ENCODE measurements at regions not wholly inside any gene's neighbourhood (a gene's known extent, or its start where the extent isn't known, plus 50 kb on each side); places are given as distances from the start of the nearest gene placed in this dataset.
"Not testable (repeated sequence)": the region's sequence is repeated elsewhere in the genome, so short reads cannot be mapped to it uniquely, and the experiment has no call there.

- in situ Hi-C loops (cut with MboI; ENCODE audit: low sequenced_read_pairs in 4 of 4): no loop called here
- Histone ChIP-seq H3K36me3 (no peaks in the 10 kb centered on the region), H3K27me3 (no peaks in the 10 kb centered on the region), H3K9me3 (no peaks in the 10 kb centered on the region), H3K27ac (no peak overlapping the region), H3K4me3 (no peak overlapping the region), H3K4me1 (no peaks in the 10 kb centered on the region)
- DNase-seq: no peak
- intact Hi-C loops (cut with DNase I; ENCODE audit: low total_unique reads): no loop called here
- ATAC-seq: no peak
- TF ChIP-seq POLR2A (IDR thresholded peaks at IDR 0.05) (no peak), CTCF (IDR thresholded peaks at IDR 0.05 in 4 of 5, conservative IDR thresholded peaks at IDR 0.05 in 1 of 5) (no peak)
Observed at GRCh38 chr1:157269656-157270375, 131.6 kb upstream of the ETV3 start.

- no peaks in the 10 kb centered on the region for H3K27me3 ChIP-seq
- no peak for TF ChIP-seq CTCF (IDR thresholded peaks at IDR 0.05 in 4 of 5, conservative IDR thresholded peaks at IDR 0.05 in 1 of 5)
- no peak for TF ChIP-seq POLR2A (IDR thresholded peaks at IDR 0.05)
- no peak for ATAC-seq
Observed at GRCh38 chr1:157262891-157263290, 124.7 kb upstream of the ETV3 start.

GRCh38 chr1:157262422-157262821 lies 124.2 kb upstream of the ETV3 start:
- Histone ChIP-seq H3K9me3 (no peaks in the 10 kb centered on the region), H3K27ac (no peak overlapping the region), H3K36me3 (no peaks in the 10 kb centered on the region), H3K4me1 (no peaks in the 10 kb centered on the region), H3K4me3 (no peak overlapping the region), H3K27me3 (no peaks in the 10 kb centered on the region)
- TF ChIP-seq CTCF (IDR thresholded peaks at IDR 0.05 in 4 of 5, conservative IDR thresholded peaks at IDR 0.05 in 1 of 5) (no peak), POLR2A (IDR thresholded peaks at IDR 0.05) (no peak)
- DNase-seq (no peak), ATAC-seq (no peak)
- intact Hi-C loops (cut with DNase I; ENCODE audit: low total_unique reads): no loop called here
- in situ Hi-C loops (cut with MboI; ENCODE audit: low sequenced_read_pairs in 4 of 4): no loop called here

More at GRCh38 chr1:157262891-157263290, 124.7 kb upstream of the ETV3 start:
- Histone ChIP-seq H3K4me1 (no peaks in the 10 kb centered on the region), H3K9me3 (no peaks in the 10 kb centered on the region), H3K4me3 (no peak overlapping the region), H3K27ac (no peak overlapping the region), H3K36me3 (no peaks in the 10 kb centered on the region)
- intact Hi-C loops (cut with DNase I; ENCODE audit: low total_unique reads) (no loop called here), in situ Hi-C loops (cut with MboI; ENCODE audit: low sequenced_read_pairs in 4 of 4) (no loop called here)
- no peak for DNase-seq

- in situ Hi-C loops (cut with MboI; ENCODE audit: low sequenced_read_pairs in 4 of 4); H3K27ac ChIP-seq; H3K9me3 ChIP-seq; intact Hi-C loops (cut with DNase I; ENCODE audit: low total_unique reads); H3K4me3 ChIP-seq; H3K4me1 ChIP-seq; DNase-seq; H3K27me3 ChIP-seq; H3K36me3 ChIP-seq; ATAC-seq: not testable (repeated sequence)
Observed at GRCh38 chr1:157255891-157256290, 117.7 kb upstream of the ETV3 start.

GRCh38 chr1:157254183-157254582 lies 116.0 kb upstream of the ETV3 start:
- H3K9me3 ChIP-seq; ATAC-seq; H3K27me3 ChIP-seq; H3K4me1 ChIP-seq; H3K4me3 ChIP-seq; in situ Hi-C loops (cut with MboI; ENCODE audit: low sequenced_read_pairs in 4 of 4); intact Hi-C loops (cut with DNase I; ENCODE audit: low total_unique reads); H3K36me3 ChIP-seq; DNase-seq; H3K27ac ChIP-seq: not testable (repeated sequence)

- Histone ChIP-seq H3K27ac (no peak overlapping the region), H3K36me3 (no peaks in the 10 kb centered on the region), H3K4me3 (no peak overlapping the region), H3K9me3 (no peaks in the 10 kb centered on the region), H3K4me1 (no peaks in the 10 kb centered on the region), H3K27me3 (no peaks in the 10 kb centered on the region)
- ATAC-seq (no peak), DNase-seq (no peak)
- TF ChIP-seq POLR2A (IDR thresholded peaks at IDR 0.05) (no peak), CTCF (IDR thresholded peaks at IDR 0.05 in 4 of 5, conservative IDR thresholded peaks at IDR 0.05 in 1 of 5) (no peak)
- intact Hi-C loops (cut with DNase I; ENCODE audit: low total_unique reads) (no loop called here), in situ Hi-C loops (cut with MboI; ENCODE audit: low sequenced_read_pairs in 4 of 4) (no loop called here)
Observed at GRCh38 chr1:157252473-157252872, 114.3 kb upstream of the ETV3 start.

All from gastrocnemius medialis (tissue), 4 donors.